SU-DHL-6 (cell line): ENCODE measurements at regions not wholly inside any gene's neighbourhood (a gene's known extent, or its start where the extent isn't known, plus 50 kb on each side); places are given as distances from the start of the nearest gene placed in this dataset.

Experiments
- H2AFZ ChIP-seq: fragments of 200-600 bp; sonication (generic); 2 replicates; pipeline ENCODE4 v1.6.1; 2014; ENCODE audit warnings: low read depth, mild to moderate bottlenecking, moderate library complexity, mixed read lengths, antibody characterized with exemption, low read length; ENCODE audit not compliant: severe bottlenecking
- H3F3A ChIP-seq: fragments of 200-600 bp; shearing (Covaris generic); 2 replicates; pipeline ENCODE4 v1.6.0; 2016; ENCODE audit warnings: antibody characterized with exemption, mild to moderate bottlenecking; ENCODE audit not compliant: insufficient read depth
- H3K27ac ChIP-seq: fragments of 200-600 bp; sonication (generic); 2 replicates; pipeline ENCODE4 v1.5.1; 2016; ENCODE audit warnings: low read depth, mild to moderate bottlenecking, low read length, moderate library complexity, mixed read lengths
- H3K27me3 ChIP-seq: fragments of 200-600 bp; sonication (generic), shearing (Covaris generic); 2 replicates; pipeline ENCODE4 v1.6.0; 2014; ENCODE audit warnings: mild to moderate bottlenecking, low read length
- H3K36me3 ChIP-seq: fragments of 200-600 bp; sonication (generic); 2 replicates; pipeline ENCODE4 v1.6.1; 2014; ENCODE audit warnings: mild to moderate bottlenecking, low read length, mixed read lengths
- H3K4me2 ChIP-seq: fragments of 300-600, 200-600 bp; shearing (Covaris generic), sonication (generic); 2 replicates; pipeline ENCODE4 v1.6.0; 2014; ENCODE audit warnings: low read length, low read depth, mild to moderate bottlenecking; ENCODE audit not compliant: poor library complexity, severe bottlenecking
- H3K4me3 ChIP-seq: fragments of 200-600 bp; sonication (generic); 2 replicates; pipeline ENCODE4 v1.5.1; 2014; ENCODE audit warnings: antibody characterized with exemption, low read length, mild to moderate bottlenecking, mixed read lengths; ENCODE audit not compliant: insufficient read depth, poor library complexity, severe bottlenecking
- H3K79me2 ChIP-seq: fragments of 200-600 bp; sonication (generic); 2 replicates; pipeline ENCODE4 v1.6.1; 2014; ENCODE audit warnings: mild to moderate bottlenecking, low read length, moderate library complexity; ENCODE audit not compliant: insufficient read depth
- H3K9ac ChIP-seq: fragments of 200-600 bp; sonication (generic); 2 replicates; pipeline ENCODE4 v1.7.0; 2014; ENCODE audit warnings: mild to moderate bottlenecking, low read length
- H3K9me2 ChIP-seq: fragments of 200-600 bp; sonication (generic); replicated peaks from 2 replicates; pipeline ENCODE4 v1.6.1; 2014; ENCODE audit warnings: low read length; ENCODE audit not compliant: insufficient read depth
- H3K9me3 ChIP-seq: fragments of 200-600 bp; sonication (generic); 2 replicates; pipeline ENCODE4 v1.6.1; 2014; ENCODE audit warnings: low read length, mixed read lengths; ENCODE audit not compliant: insufficient read depth
- H4K20me1 ChIP-seq: fragments of 200-600 bp; sonication (generic); 2 replicates; pipeline ENCODE4 v1.6.1; 2014; ENCODE audit warnings: low read depth, mild to moderate bottlenecking, antibody characterized with exemption, low read length, moderate library complexity, mixed read lengths
- EZH2phosphoT487 ChIP-seq: fragments of 200-600 bp; sonication (generic), shearing (Covaris generic); conservative IDR thresholded peaks from 2 replicates; pipeline ENCODE4 v1.6.1; 2018; ENCODE audit warnings: mild to moderate bottlenecking, antibody characterized with exemption, low read length, moderate library complexity, mixed read lengths
- TF ChIP-seq, protein P1 (sequence below): fragments of 200-600 bp; sonication (generic); IDR thresholded peaks from one replicate; pipeline ENCODE4 v1.5.1; 2017; ENCODE audit warnings: antibody characterized with exemption, mild to moderate bottlenecking, low read length, moderate library complexity; ENCODE audit not compliant: insufficient read depth, poor library complexity, severe bottlenecking

DNA sequence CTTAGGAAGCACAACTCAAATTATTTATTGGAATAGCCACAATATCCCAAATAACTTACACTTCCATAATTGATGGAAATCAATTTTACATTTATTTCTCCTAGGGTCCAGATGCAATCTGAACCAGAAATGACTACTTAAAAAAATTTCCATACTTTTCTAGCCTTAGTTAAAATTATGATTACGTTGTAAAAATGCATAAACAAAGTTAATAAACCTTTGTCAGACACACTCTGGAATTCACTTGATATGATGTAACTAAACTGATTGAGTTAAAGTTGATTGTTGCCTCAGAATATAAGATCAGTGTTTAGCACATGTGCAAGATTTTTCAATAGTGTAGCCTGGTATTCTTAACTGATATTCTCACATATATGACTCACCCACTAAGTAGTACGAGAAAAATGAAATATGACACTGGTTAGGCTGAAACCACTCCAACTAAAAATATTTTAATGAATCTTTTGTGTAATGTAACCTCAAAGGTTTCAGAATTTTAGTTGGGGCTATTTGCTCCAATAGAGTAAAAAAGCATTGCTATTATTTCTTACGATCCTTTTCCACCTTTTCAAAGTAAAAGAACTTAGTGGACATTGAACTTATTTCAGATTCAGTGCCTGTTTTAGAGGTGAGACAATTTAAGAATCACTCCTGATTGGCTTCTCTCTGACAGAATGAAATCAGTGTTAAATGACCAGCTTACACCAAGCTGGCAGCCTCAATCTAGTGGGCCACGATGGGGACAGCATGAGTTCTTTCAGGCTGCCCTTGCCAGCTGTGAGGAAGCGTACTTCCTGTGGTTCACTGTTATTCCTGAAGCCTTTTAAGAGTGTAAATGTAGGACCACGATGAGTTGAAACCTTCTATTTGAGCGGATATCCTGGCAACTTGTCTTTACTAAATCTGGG lies 277.2 kb upstream of the CDH9 start:
- H3K4me2 ChIP-seq: no peak overlapping the region
- no peaks in the 10 kb centered on the region for H3K27me3 ChIP-seq
- no peaks in the 10 kb centered on the region for H3F3A ChIP-seq
- H3K79me2 ChIP-seq: no peaks in the 10 kb centered on the region
- 0 out of 2 replicates have a peak, but pooled peaks cover 2% of the 10 kb centered on the region for H3K9me2 ChIP-seq
- H3K4me3 ChIP-seq: no peak overlapping the region
- H3K27ac ChIP-seq: no peak overlapping the region
- H4K20me1 ChIP-seq: no peaks in the 10 kb centered on the region
- H3K36me3 ChIP-seq: no peaks in the 10 kb centered on the region
- TF ChIP-seq, protein P1, sequence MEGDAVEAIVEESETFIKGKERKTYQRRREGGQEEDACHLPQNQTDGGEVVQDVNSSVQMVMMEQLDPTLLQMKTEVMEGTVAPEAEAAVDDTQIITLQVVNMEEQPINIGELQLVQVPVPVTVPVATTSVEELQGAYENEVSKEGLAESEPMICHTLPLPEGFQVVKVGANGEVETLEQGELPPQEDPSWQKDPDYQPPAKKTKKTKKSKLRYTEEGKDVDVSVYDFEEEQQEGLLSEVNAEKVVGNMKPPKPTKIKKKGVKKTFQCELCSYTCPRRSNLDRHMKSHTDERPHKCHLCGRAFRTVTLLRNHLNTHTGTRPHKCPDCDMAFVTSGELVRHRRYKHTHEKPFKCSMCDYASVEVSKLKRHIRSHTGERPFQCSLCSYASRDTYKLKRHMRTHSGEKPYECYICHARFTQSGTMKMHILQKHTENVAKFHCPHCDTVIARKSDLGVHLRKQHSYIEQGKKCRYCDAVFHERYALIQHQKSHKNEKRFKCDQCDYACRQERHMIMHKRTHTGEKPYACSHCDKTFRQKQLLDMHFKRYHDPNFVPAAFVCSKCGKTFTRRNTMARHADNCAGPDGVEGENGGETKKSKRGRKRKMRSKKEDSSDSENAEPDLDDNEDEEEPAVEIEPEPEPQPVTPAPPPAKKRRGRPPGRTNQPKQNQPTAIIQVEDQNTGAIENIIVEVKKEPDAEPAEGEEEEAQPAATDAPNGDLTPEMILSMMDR: no peak
- no peak for TF ChIP-seq EZH2phosphoT487
- no peak overlapping the region for H3K9ac ChIP-seq
- peak overlapping the region; percentile 66 for H2AFZ ChIP-seq
- peaks cover 3% of the 10 kb centered on the region; the same call in 1 of the 2 replicates for H3K9me3 ChIP-seq

DNA sequence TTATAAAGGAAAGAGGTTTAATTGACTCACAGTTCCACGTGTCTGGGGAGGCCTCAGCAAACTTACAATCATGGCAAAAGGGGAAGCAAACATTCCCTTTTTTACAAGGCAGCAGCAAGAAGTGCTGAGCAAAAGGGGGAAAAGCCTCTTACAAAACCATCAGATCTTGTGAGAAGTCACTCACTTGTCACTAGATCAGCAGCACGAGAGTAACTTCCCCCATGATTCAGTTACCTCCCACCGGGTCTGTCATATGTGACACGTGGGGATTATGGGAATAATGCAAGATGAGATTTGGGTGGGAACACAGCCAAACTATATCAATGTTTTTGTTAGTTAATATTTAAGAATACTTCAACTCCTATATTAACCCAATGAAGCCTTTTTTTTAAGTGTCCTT lies 275.2 kb upstream of the CDH9 start:
- Histone ChIP-seq H3K4me2 (no peak overlapping the region), H2AFZ (no peak overlapping the region), H3K79me2 (no peaks in the 10 kb centered on the region), H3F3A (no peaks in the 10 kb centered on the region), H3K9me3 (peaks cover 3% of the 10 kb centered on the region; the same call in 1 of the 2 replicates), H3K27ac (no peak overlapping the region), H3K9ac (no peak overlapping the region), H3K36me3 (no peaks in the 10 kb centered on the region), H3K27me3 (no peaks in the 10 kb centered on the region), H3K9me2 (no peaks in the 10 kb centered on the region), H4K20me1 (no peaks in the 10 kb centered on the region), H3K4me3 (no peak overlapping the region)
- TF ChIP-seq, protein P1: no peak
- TF ChIP-seq EZH2phosphoT487: no peak

DNA sequence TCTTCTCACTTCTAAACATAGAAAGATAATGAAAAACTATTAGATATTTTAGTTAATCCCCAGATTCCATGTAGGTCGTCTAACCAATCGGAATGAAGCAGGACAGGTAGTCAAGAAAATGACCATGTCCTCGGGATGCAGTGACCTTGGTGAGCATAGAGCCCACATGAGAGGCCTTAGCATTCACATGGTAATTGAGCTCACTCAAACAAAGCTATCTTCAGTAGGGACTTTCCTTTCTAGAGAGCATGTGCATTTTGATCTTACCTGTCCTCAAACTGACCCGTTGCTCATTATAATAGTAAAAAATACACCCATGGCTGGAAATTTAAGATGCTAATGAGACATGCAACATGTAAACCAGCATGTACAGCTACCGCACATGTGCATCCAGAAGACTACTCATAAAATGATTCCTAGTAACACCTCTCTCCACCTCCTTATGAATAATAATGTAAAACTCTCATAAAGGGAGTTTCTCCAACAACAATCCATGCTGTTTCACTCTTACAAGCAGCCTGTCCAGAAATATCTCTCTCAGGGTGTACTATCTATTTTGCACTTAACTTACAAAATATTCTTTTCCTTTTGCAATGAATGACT lies 274.0 kb upstream of the CDH9 start:
- H3K79me2 ChIP-seq: no peaks in the 10 kb centered on the region
- H3K4me3 ChIP-seq: no peak overlapping the region
- no peaks in the 10 kb centered on the region for H3K36me3 ChIP-seq

More for the DNA sequence above, 274.0 kb upstream of the CDH9 start:
- Histone ChIP-seq H3K4me2 (no peak overlapping the region), H3K9me3 (0 out of 2 replicates have a peak, but pooled peaks cover 3% of the 10 kb centered on the region), H2AFZ (peak overlapping the region; percentile 64), H3K9me2 (no peaks in the 10 kb centered on the region), H3K27ac (no peak overlapping the region), H3K9ac (no peak overlapping the region), H4K20me1 (no peaks in the 10 kb centered on the region), H3F3A (no peaks in the 10 kb centered on the region), H3K27me3 (no peaks in the 10 kb centered on the region)
- TF ChIP-seq, protein P1: no peak
- TF ChIP-seq EZH2phosphoT487: no peak
